Transverse colon (tissue), 4 donors: ENCODE measurements at regions not wholly inside any gene's neighbourhood (a gene's known extent, or its start where the extent isn't known, plus 50 kb on each side); places are given as distances from the start of the nearest gene placed in this dataset.

Source experiments
- DNase-seq: peaks from one replicate; pipeline ENCODE4 v3.0.0-alpha.2; 2019
- H3K27ac ChIP-seq, 4 donors: fragments of 200-600 bp; sonication (generic); 2 replicates each; pipeline ENCODE4 v1.5.1; 2016 to 2018; ENCODE audit warnings: inconsistent platforms in 4 of 4
- H3K27me3 ChIP-seq: fragments of 200-600 bp; sonication (generic); 2 replicates; pipeline ENCODE4 v1.5.1; 2017; ENCODE audit warnings: inconsistent platforms
- H3K36me3 ChIP-seq, 4 donors: fragments of 200-600 bp; sonication (generic); 2 replicates each; pipeline ENCODE4 v1.5.1; 2017 to 2019; ENCODE audit warnings: inconsistent platforms in 4 of 4
- H3K4me1 ChIP-seq, 4 donors: fragments of 200-600 bp; sonication (generic); 2 replicates each; pipeline ENCODE4 v1.5.1; 2017 to 2020; ENCODE audit warnings: inconsistent platforms in 4 of 4
- H3K4me3 ChIP-seq, 4 donors: fragments of 200-600 bp; sonication (generic); 1 replicate in 1 of 4; 2 replicates in 3 of 4; pipeline versions ENCODE4 v1.5.1 to v1.6.1; 2017 to 2019; ENCODE audit warnings: inconsistent platforms in 4 of 4
- H3K9me3 ChIP-seq, 2 donors: fragments of 200-600 bp; sonication (generic); 2 replicates each; pipeline ENCODE4 v1.5.1; 2017 to 2019; ENCODE audit warnings: inconsistent platforms in 2 of 2
- EP300 ChIP-seq: sonication (generic); formaldehyde crosslinking; IDR thresholded peaks from one replicate; pipeline ENCODE4 v1.6.1; 2017; ENCODE audit warnings: antibody characterized with exemption, low read depth
- POLR2A ChIP-seq: fragments of 450-650 bp; IDR thresholded peaks from one replicate; pipeline ENCODE4 v1.6.1; 2016; ENCODE audit warnings: antibody characterized with exemption, mild to moderate bottlenecking, moderate library complexity
- POLR2AphosphoS5 ChIP-seq, 3 donors: sonication (generic); formaldehyde crosslinking; IDR thresholded peaks; one replicate each; pipeline ENCODE4 v1.6.1; 2016; ENCODE audit warnings: antibody characterized with exemption in 3 of 3
- WGBS, 2 donors: methylation state at CpG; one replicate each; pipeline ENCODE4 v1.1.5; 2018; ENCODE audit warnings: low coverage in 1 of 2; 5-methylcytosine and 5-hydroxymethylcytosine counted together
- in situ Hi-C, 4 donors: fragments of 200-750 bp; cut with MboI; loops; one replicate each; pipeline versions ENCODE4 v1.15.0 to v1.15.1; 2017; ENCODE audit warnings: low sequenced_read_pairs in 3 of 4, low pct_ligation_motif_present in 1 of 4, low pct_unique_long_range_greater_than_20kb in 1 of 4
- intact Hi-C: fragments of 100-400 bp; cut with DNase I; formaldehyde crosslinking; loops from one replicate; pipeline ENCODE4 v1.15.1; 2023; ENCODE audit warnings: low total_unique reads
- TF ChIP-seq, protein P1 (sequence below), 5 experiments: fragments of 200-600 bp in 3 of 5; fragments of 450-650 bp in 2 of 5; sonication (generic) in 3 of 5; IDR thresholded peaks; 1 replicate in 2 of 5; 2 replicates in 3 of 5; pipeline ENCODE4 v1.5.1; 2016 to 2017; ENCODE audit warnings: antibody characterized with exemption in 5 of 5, inconsistent platforms in 3 of 5, mild to moderate bottlenecking in 2 of 5, moderate library complexity in 1 of 5

DNA sequence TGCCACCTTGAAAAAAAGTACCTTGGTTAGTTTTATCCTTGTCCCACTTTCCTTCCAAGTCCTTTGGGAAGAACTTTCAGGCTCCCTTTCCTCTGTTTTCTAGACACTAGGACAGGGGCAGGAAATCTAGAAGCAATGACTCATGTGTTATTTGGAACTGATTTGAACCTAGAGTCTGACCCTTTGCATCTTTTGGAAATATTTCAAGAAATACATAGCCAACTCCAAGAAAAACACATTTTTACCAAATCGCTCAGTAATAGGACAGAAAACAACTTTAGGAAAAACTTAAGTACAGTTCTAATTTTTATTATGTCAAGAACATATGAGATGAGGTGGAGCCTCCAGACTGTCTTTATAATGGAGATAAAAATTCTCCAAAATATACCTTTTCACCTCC, 292.4 kb downstream of the PTBP2 start:
- WGBS, 2 donors, result 33 to 72% methylated on average over 1 of the region's 1 CpG
- Histone ChIP-seq H3K36me3 (no peaks in the 10 kb centered on the region), H3K4me1 (no peaks in the 10 kb centered on the region), H3K9me3 (no peaks in the 10 kb centered on the region), H3K4me3 (no peak overlapping the region), H3K27me3 (no peaks in the 10 kb centered on the region), H3K27ac (no peak overlapping the region)
- in situ Hi-C loops, result no loop called here
- TF ChIP-seq POLR2AphosphoS5 (IDR thresholded peaks at IDR 0.05), result no peak
- TF ChIP-seq, protein P1, sequence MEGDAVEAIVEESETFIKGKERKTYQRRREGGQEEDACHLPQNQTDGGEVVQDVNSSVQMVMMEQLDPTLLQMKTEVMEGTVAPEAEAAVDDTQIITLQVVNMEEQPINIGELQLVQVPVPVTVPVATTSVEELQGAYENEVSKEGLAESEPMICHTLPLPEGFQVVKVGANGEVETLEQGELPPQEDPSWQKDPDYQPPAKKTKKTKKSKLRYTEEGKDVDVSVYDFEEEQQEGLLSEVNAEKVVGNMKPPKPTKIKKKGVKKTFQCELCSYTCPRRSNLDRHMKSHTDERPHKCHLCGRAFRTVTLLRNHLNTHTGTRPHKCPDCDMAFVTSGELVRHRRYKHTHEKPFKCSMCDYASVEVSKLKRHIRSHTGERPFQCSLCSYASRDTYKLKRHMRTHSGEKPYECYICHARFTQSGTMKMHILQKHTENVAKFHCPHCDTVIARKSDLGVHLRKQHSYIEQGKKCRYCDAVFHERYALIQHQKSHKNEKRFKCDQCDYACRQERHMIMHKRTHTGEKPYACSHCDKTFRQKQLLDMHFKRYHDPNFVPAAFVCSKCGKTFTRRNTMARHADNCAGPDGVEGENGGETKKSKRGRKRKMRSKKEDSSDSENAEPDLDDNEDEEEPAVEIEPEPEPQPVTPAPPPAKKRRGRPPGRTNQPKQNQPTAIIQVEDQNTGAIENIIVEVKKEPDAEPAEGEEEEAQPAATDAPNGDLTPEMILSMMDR (IDR thresholded peaks at IDR 0.05), result no peak
- TF ChIP-seq EP300, result no peak
- no peak for TF ChIP-seq POLR2A
- intact Hi-C loops, result no loop called here
- no peak for DNase-seq

DNA sequence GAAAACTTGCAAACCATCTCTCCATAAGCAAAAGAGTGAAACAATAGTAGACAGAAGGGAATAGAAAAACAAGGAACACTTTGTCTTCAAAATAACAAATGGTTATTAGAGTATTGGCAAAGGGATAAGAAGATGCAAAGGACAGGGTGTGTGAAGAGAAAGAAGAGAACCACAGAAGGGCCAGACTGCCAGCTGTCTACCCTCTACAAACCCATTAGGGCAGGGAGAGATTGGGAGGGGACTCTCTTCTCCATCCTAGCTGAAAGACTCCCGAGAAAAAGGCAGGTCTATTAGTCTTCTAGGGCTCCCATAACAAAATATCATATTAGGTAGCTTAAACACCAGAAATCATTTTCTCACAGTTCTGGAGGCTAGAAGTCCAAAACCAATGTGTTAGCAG, 292.8 kb downstream of the PTBP2 start:
- Histone ChIP-seq H3K27me3 (no peaks in the 10 kb centered on the region), H3K36me3 (no peaks in the 10 kb centered on the region), H3K9me3 (no peaks in the 10 kb centered on the region), H3K4me3 (no peak overlapping the region), H3K4me1 (no peaks in the 10 kb centered on the region), H3K27ac (no peak overlapping the region)
- intact Hi-C loops, result no loop called here
- no peak for TF ChIP-seq POLR2AphosphoS5 (IDR thresholded peaks at IDR 0.05)
- no peak for TF ChIP-seq POLR2A
- no peak for TF ChIP-seq EP300
- TF ChIP-seq, protein P1 (IDR thresholded peaks at IDR 0.05), result no peak
- in situ Hi-C loops, result no loop called here
- DNase-seq, result no peak
- 58% methylated on average over 1 of the region's 1 CpG; no CpG with 5 or more reads in 1 of the 2 donors for WGBS, 2 donors

DNA sequence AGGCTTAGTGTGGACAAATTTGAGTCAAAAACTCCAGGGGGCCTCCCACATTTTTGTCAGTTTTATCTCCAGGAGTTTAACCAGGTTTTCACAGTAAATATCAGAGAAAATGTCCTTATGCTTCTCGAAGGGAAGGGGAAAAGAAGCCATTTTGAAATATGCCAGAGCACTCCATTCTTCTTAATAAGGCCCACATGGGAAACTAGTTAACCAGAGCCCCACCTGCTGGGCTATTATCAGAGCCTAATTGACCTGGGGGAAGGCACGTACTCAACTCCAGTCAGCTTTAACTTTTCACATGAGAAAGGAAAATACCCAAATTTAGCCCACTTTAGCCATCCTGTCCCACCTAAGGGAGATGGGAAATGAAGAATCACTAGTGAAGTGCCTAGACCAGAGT, 296.3 kb downstream of the PTBP2 start:
- Histone ChIP-seq H3K9me3 (no peaks in the 10 kb centered on the region), H3K27me3 (no peaks in the 10 kb centered on the region), H3K27ac (no peak overlapping the region), H3K4me3 (no peak overlapping the region), H3K4me1 (no peaks in the 10 kb centered on the region), H3K36me3 (no peaks in the 10 kb centered on the region)
- 20 to 66% methylated on average over 1 to 2 of the region's 2 CpGs for WGBS, 2 donors
- in situ Hi-C loops, result no loop called here
- TF ChIP-seq POLR2AphosphoS5 (IDR thresholded peaks at IDR 0.05), result no peak
- TF ChIP-seq, protein P1 (IDR thresholded peaks at IDR 0.05), result no peak
- no peak for TF ChIP-seq EP300
- TF ChIP-seq POLR2A, result no peak
- intact Hi-C loops, result no loop called here
- DNase-seq, result no peak
